ENCODE measurements at regions not wholly inside any gene's neighbourhood (a gene's known extent, or its start where the extent isn't known, plus 50 kb on each side); places are given as distances from the start of the nearest gene placed in this dataset.

DNA sequence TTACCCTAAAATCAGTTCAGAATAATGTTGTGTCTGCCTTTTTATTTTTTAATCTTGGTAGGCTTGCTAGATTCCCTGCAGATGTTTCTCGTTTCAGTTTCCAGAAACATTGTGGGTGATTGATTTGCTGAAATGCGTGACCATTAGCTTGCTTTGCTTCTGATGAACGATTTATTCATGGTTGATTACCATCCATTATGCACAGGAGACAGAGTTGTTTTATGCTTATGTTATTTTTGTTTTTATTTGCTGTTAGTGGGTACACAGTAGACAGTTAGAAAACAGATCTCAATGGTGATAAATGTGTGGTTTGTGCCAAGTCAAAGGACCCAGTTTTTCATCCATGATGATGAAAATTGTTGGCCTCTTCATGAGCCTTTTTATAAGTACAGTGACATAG, 455.6 kb upstream of the BOD1L1 start:
- H3K27ac ChIP-seq (ENCODE audit: low read depth, low read length) = no peak overlapping the region
- no peak overlapping the region for H4K5ac ChIP-seq (ENCODE audit: insufficient read length, low read depth, low read length)
- H3K4me1 ChIP-seq (replicated peaks in 1 of 4; ENCODE audit: control insufficient read depth in 3 of 4, insufficient read depth in 4 of 4, low read length in 3 of 4) = peaks cover 2 to 7% (median 4%) of the 10 kb centered on the region in 4 experiments; a peak in 5 of 7 replicates
- H2AFZ ChIP-seq (ENCODE audit: low read length) = no peak overlapping the region
- no peaks in the 10 kb centered on the region for H4K20me1 ChIP-seq (replicated peaks in 1 of 2; ENCODE audit: control insufficient read depth in 1 of 2, insufficient read depth in 2 of 2, low read length in 2 of 2)
- ChIA-PET POLR2A (ENCODE audit: partially characterized antibody) (interaction anchor here (0.6 kb wide), 1 partner anchor 134 kb away, joined by 6 read pairs; no protein-coding TSS in a partner anchor), CTCF (ENCODE audit: partially characterized antibody) (interaction anchor here (0.6 to 0.9 kb wide), 3 partner anchors 148 to 275 kb away, joined by 3 read pairs; no protein-coding TSS in a partner anchor)
- no peak overlapping the region for H2BK12ac ChIP-seq (ENCODE audit: low read depth, low read length)
- H3K56ac ChIP-seq (replicated peaks; ENCODE audit: insufficient read length, low read depth, low read length) = no peak overlapping the region
- H3K14ac ChIP-seq (ENCODE audit: insufficient read length) = no peak overlapping the region
- H3K4ac ChIP-seq (replicated peaks; ENCODE audit: insufficient read length, low read depth, low read length) = no peak overlapping the region
- H2BK20ac ChIP-seq (ENCODE audit: low read length) = no peak overlapping the region
- H3K79me2 ChIP-seq (ENCODE audit: control insufficient read depth in 1 of 2, insufficient read depth in 2 of 2, low read length in 2 of 2) = no peaks in the 10 kb centered on the region
- H3K18ac ChIP-seq (ENCODE audit: extremely low read depth, low read length) = no peak overlapping the region
- H4K91ac ChIP-seq (replicated peaks; ENCODE audit: insufficient read length, low read length) = no peak overlapping the region
- no peak overlapping the region for H2BK5ac ChIP-seq (ENCODE audit: low read depth, low read length)
- peaks cover 0 to 5% of the 10 kb centered on the region in 2 experiments; a peak in 1 of 4 replicates for H3K9me3 ChIP-seq (ENCODE audit: insufficient read depth in 2 of 2, low read depth in 1 of 2, low read length in 1 of 2)
- H3K79me1 ChIP-seq (ENCODE audit: low read depth, low read length) = no peaks in the 10 kb centered on the region
- H4K8ac ChIP-seq (ENCODE audit: extremely low read depth, insufficient read depth, low read length) = no peak overlapping the region
- no peak overlapping the region for H3K4me2 ChIP-seq (ENCODE audit: insufficient read depth in 1 of 2, low read depth in 2 of 2, low read length in 2 of 2)
- no peak overlapping the region for H2BK15ac ChIP-seq (ENCODE audit: low read length)
- no peak for DNase-seq (ENCODE audit: low read depth in 1 of 2, low spot score in 2 of 2)
- H2AK5ac ChIP-seq (ENCODE audit: low read depth, low read length) = no peak overlapping the region
- no peak overlapping the region for H3K23ac ChIP-seq (ENCODE audit: insufficient read length)
- no peak overlapping the region for H3K9ac ChIP-seq (replicated peaks in 1 of 4; ENCODE audit: extremely low read depth in 1 of 4, low read depth in 3 of 4, low read length in 3 of 4)
- no peak for TF ChIP-seq POLR2AphosphoS5 (IDR thresholded peaks at IDR 0.05; ENCODE audit: low read depth, low read length)
- TF ChIP-seq, protein P1, sequence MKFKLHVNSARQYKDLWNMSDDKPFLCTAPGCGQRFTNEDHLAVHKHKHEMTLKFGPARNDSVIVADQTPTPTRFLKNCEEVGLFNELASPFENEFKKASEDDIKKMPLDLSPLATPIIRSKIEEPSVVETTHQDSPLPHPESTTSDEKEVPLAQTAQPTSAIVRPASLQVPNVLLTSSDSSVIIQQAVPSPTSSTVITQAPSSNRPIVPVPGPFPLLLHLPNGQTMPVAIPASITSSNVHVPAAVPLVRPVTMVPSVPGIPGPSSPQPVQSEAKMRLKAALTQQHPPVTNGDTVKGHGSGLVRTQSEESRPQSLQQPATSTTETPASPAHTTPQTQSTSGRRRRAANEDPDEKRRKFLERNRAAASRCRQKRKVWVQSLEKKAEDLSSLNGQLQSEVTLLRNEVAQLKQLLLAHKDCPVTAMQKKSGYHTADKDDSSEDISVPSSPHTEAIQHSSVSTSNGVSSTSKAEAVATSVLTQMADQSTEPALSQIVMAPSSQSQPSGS (IDR thresholded peaks at IDR 0.05; ENCODE audit: low read length) = no peak
- no peak for TF ChIP-seq MAFK (IDR thresholded peaks at IDR 0.05; ENCODE audit: low read depth, low read length)
- no peak for TF ChIP-seq CREB1 (IDR thresholded peaks at IDR 0.05)
- TF ChIP-seq FOSL1 (IDR thresholded peaks at IDR 0.05; ENCODE audit: insufficient read depth, low read depth, low read length) = no peak
- TF ChIP-seq BRCA1 (IDR thresholded peaks at IDR 0.05; ENCODE audit: low read depth, low read length) = no peak
- no peak for TF ChIP-seq HDAC2 (IDR thresholded peaks at IDR 0.05; ENCODE audit: borderline replicate concordance in 1 of 2, low read depth in 2 of 2, low read length in 2 of 2)
- TF ChIP-seq CEBPB (IDR thresholded peaks at IDR 0.05; ENCODE audit: low read depth, low read length) = no peak
- no peak for TF ChIP-seq KDM1A (IDR thresholded peaks at IDR 0.05; ENCODE audit: borderline replicate concordance, low read length)
- no peaks in the 10 kb centered on the region for H3K36me3 ChIP-seq (ENCODE audit: control insufficient read depth in 2 of 4, insufficient read depth in 4 of 4, low read length in 3 of 4)
- no peaks in the 10 kb centered on the region for H3K27me3 ChIP-seq (replicated peaks in 1 of 4; ENCODE audit: control insufficient read depth in 3 of 4, extremely low read depth in 1 of 4, insufficient read depth in 3 of 4, low read length in 3 of 4)
- no peak for FAIRE-seq
- no peaks in the 10 kb centered on the region for H3K23me2 ChIP-seq (ENCODE audit: low read depth, low read length)
- WGBS, 2 experiments (ENCODE audit: extremely low coverage in 1 of 2, insufficient coverage in 1 of 2, insufficient read length in 1 of 2, insufficient replicate concordance in 2 of 2, low coverage in 1 of 2, low lambda C conversion rate in 2 of 2, missing lambda C conversion rate in 1 of 2) = 97% methylated on average over 3 of the region's 3 CpGs; no CpG with 5 or more reads in 1 of the 2 experiments
- no peak overlapping the region for H2BK120ac ChIP-seq (replicated peaks; ENCODE audit: low read depth, low read length)
- H3K4me3 ChIP-seq (ENCODE audit: extremely low read depth in 1 of 4, insufficient read depth in 2 of 4, low read depth in 3 of 4, low read length in 4 of 4) = no peak overlapping the region

Data from H1 (cell line).